H1 (cell line): ENCODE measurements at regions not wholly inside any gene's neighbourhood (a gene's known extent, or its start where the extent isn't known, plus 50 kb on each side); places are given as distances from the start of the nearest gene placed in this dataset.

ENCODE experiments used
- CTCF ChIA-PET: fragments of 300-600 bp; sonication (Branson Sonifier 250); formaldehyde crosslinking; loops from one replicate; lab custom pipeline; 2021; ENCODE audit not compliant: partially characterized antibody; lab: Charles Lee
- POLR2A ChIA-PET: fragments of 300-600 bp; sonication (Branson Sonifier 250); formaldehyde crosslinking; loops from one replicate; lab custom pipeline; 2021; ENCODE audit warnings: inconsistent platforms; ENCODE audit not compliant: partially characterized antibody; lab: Charles Lee
- DNase-seq, 2 experiments: peaks; one replicate each; pipeline versions ENCODE4 v3.0.0 to v3.0.0-alpha.2; 2010 to 2022; ENCODE audit warnings: low spot score in 2 of 2, low read depth in 1 of 2, mixed read lengths in 1 of 2
- FAIRE-seq: peaks from 2 replicates; lab custom pipeline; 2011; peaks lifted over from hg19 to GRCh38; lab: Jason Lieb, UNC
- H2AFZ ChIP-seq: 2 replicates; pipeline ENCODE4 v1.8.1; 2012; ENCODE audit warnings: low read length, inconsistent platforms
- H2AK5ac ChIP-seq: 2 replicates; pipeline ENCODE4 v1.6.1; 2013; ENCODE audit warnings: low read depth, low read length
- H2BK120ac ChIP-seq: replicated peaks from 2 replicates; pipeline ENCODE3; 2013; ENCODE audit warnings: low read depth, low read length, inconsistent platforms
- H2BK12ac ChIP-seq: 2 replicates; pipeline ENCODE4 v1.6.1; 2013; ENCODE audit warnings: low read depth, low read length
- H2BK15ac ChIP-seq: 2 replicates; pipeline ENCODE4 v1.6.1; 2013; ENCODE audit warnings: low read length
- H2BK20ac ChIP-seq: 2 replicates; pipeline ENCODE4 v1.6.1; 2013; ENCODE audit warnings: low read length
- H2BK5ac ChIP-seq: 2 replicates; pipeline ENCODE4 v1.6.1; 2013; ENCODE audit warnings: low read depth, low read length
- H3K14ac ChIP-seq: 2 replicates; pipeline ENCODE4 v1.6.1; 2013; ENCODE audit warnings: inconsistent platforms; ENCODE audit not compliant: insufficient read length
- H3K18ac ChIP-seq: 2 replicates; pipeline ENCODE4 v1.6.1; 2013; ENCODE audit warnings: low read length; ENCODE audit errors: extremely low read depth
- H3K23ac ChIP-seq: 2 replicates; pipeline ENCODE4 v1.6.1; 2013; ENCODE audit warnings: inconsistent platforms; ENCODE audit not compliant: insufficient read length
- H3K23me2 ChIP-seq: 2 replicates; pipeline ENCODE4 v1.6.1; 2013; ENCODE audit warnings: low read depth, low read length
- H3K27ac ChIP-seq: 2 replicates; pipeline ENCODE4 v1.6.1; 2011; ENCODE audit warnings: low read depth, low read length, inconsistent platforms
- H3K27me3 ChIP-seq, 4 experiments: replicated peaks in 1 of 4; 1 replicate in 1 of 4; 2 replicates in 3 of 4; pipeline versions ENCODE4 v1.6.1 to v1.8.1; 2011 to 2013; ENCODE audit warnings: low read length in 3 of 4, mild to moderate bottlenecking in 3 of 4, inconsistent platforms in 2 of 4, mixed read lengths in 2 of 4, moderate library complexity in 1 of 4; ENCODE audit not compliant: control insufficient read depth in 3 of 4, insufficient read depth in 3 of 4; ENCODE audit errors: extremely low read depth in 1 of 4
- H3K36me3 ChIP-seq, 4 experiments: 2 replicates each; pipeline versions ENCODE4 v1.6.1 to v1.8.1; 2011 to 2013; ENCODE audit warnings: mild to moderate bottlenecking in 4 of 4, low read length in 3 of 4, moderate library complexity in 2 of 4, control low read depth in 1 of 4, inconsistent platforms in 1 of 4; ENCODE audit not compliant: insufficient read depth in 4 of 4, control insufficient read depth in 2 of 4
- H3K4ac ChIP-seq: replicated peaks from 2 replicates; pipeline ENCODE3; 2013; ENCODE audit warnings: low read length, low read depth, mixed read lengths, inconsistent platforms; ENCODE audit not compliant: insufficient read length
- H3K4me1 ChIP-seq, 4 experiments: replicated peaks in 1 of 4; 1 replicate in 1 of 4; 2 replicates in 3 of 4; pipeline versions ENCODE4 v1.6.1 to v1.8.1; 2011 to 2013; ENCODE audit warnings: low read length in 3 of 4, inconsistent platforms in 2 of 4, mixed read lengths in 1 of 4; ENCODE audit not compliant: insufficient read depth in 4 of 4, control insufficient read depth in 3 of 4
- H3K4me2 ChIP-seq, 2 experiments: 2 replicates each; pipeline versions ENCODE4 v1.6.1 to v1.8.1; 2011 to 2013; ENCODE audit warnings: low read depth in 2 of 2, low read length in 2 of 2, control low read depth in 1 of 2, inconsistent platforms in 1 of 2, mild to moderate bottlenecking in 1 of 2; ENCODE audit not compliant: insufficient read depth in 1 of 2
- H3K4me3 ChIP-seq, 4 experiments: fragments of 200-600, 300-600 bp in 1 of 4; sonication (generic), shearing (Covaris generic), sonication (Bioruptor Twin) in 1 of 4; 2 replicates each; pipeline versions ENCODE4 v1.5.1 to v1.8.1; 2011 to 2016; ENCODE audit warnings: low read length in 4 of 4, low read depth in 3 of 4, control low read depth in 2 of 4, inconsistent platforms in 2 of 4, mild to moderate bottlenecking in 2 of 4, mixed read lengths in 1 of 4, moderate library complexity in 1 of 4; ENCODE audit not compliant: insufficient read depth in 2 of 4; ENCODE audit errors: extremely low read depth in 1 of 4
- H3K56ac ChIP-seq: replicated peaks from 2 replicates; pipeline ENCODE3; 2013; ENCODE audit warnings: low read depth, mild to moderate bottlenecking, mixed read lengths, low read length, inconsistent platforms; ENCODE audit not compliant: insufficient read length
- H3K79me1 ChIP-seq: 2 replicates; pipeline ENCODE4 v1.6.1; 2013; ENCODE audit warnings: low read depth, low read length, control low read depth
- H3K79me2 ChIP-seq, 2 experiments: 2 replicates each; pipeline versions ENCODE4 v1.6.1 to v1.8.1; 2012 to 2013; ENCODE audit warnings: low read length in 2 of 2, mild to moderate bottlenecking in 2 of 2, inconsistent platforms in 1 of 2; ENCODE audit not compliant: insufficient read depth in 2 of 2, control insufficient read depth in 1 of 2
- H3K9ac ChIP-seq, 4 experiments: replicated peaks in 1 of 4; 1 replicate in 1 of 4; 2 replicates in 3 of 4; pipeline versions ENCODE4 v1.6.1 to v1.8.1; 2011 to 2013; ENCODE audit warnings: low read depth in 3 of 4, low read length in 3 of 4, control low read depth in 2 of 4, mild to moderate bottlenecking in 2 of 4, moderate library complexity in 2 of 4, inconsistent platforms in 1 of 4; ENCODE audit errors: extremely low read depth in 1 of 4
- H3K9me3 ChIP-seq, 2 experiments: 2 replicates each; pipeline versions ENCODE4 v1.6.1 to v1.8.1; 2012 to 2013; ENCODE audit warnings: mild to moderate bottlenecking in 2 of 2, moderate library complexity in 2 of 2, control low read depth in 1 of 2, inconsistent platforms in 1 of 2, low read depth in 1 of 2, low read length in 1 of 2, mixed read lengths in 1 of 2; ENCODE audit not compliant: insufficient read depth in 2 of 2
- H4K20me1 ChIP-seq, 2 experiments: replicated peaks in 1 of 2; 2 replicates each; pipeline versions ENCODE3 to v1.8.1; 2011 to 2013; ENCODE audit warnings: inconsistent platforms in 2 of 2, low read length in 2 of 2, mild to moderate bottlenecking in 1 of 2; ENCODE audit not compliant: insufficient read depth in 2 of 2, control insufficient read depth in 1 of 2
- H4K5ac ChIP-seq: 2 replicates; pipeline ENCODE4 v1.6.1; 2013; ENCODE audit warnings: low read length, low read depth, mixed read lengths, inconsistent platforms; ENCODE audit not compliant: insufficient read length
- H4K8ac ChIP-seq: 2 replicates; pipeline ENCODE4 v1.8.0; 2013; ENCODE audit warnings: mild to moderate bottlenecking, moderate library complexity, low read length, inconsistent platforms; ENCODE audit not compliant: insufficient read depth; ENCODE audit errors: extremely low read depth
- H4K91ac ChIP-seq: replicated peaks from 2 replicates; pipeline ENCODE3; 2013; ENCODE audit warnings: low read length, mixed read lengths, inconsistent platforms; ENCODE audit not compliant: insufficient read length
- ASH2L ChIP-seq: fragments of 200-600, 300-600 bp; sonication (generic); IDR thresholded peaks from one replicate; pipeline ENCODE4 v1.7.1; 2017; ENCODE audit warnings: low read length
- BCL11A ChIP-seq, 2 experiments: IDR thresholded peaks; one replicate each; pipeline ENCODE4 v1.6.1; 2011; ENCODE audit warnings: low read depth in 2 of 2, low read length in 2 of 2, mild to moderate bottlenecking in 2 of 2
- BRCA1 ChIP-seq: IDR thresholded peaks from 2 replicates; pipeline ENCODE4 v1.6.1; 2012; ENCODE audit warnings: low read depth, low read length, improper control_type of control experiment
- CEBPB ChIP-seq: IDR thresholded peaks from 2 replicates; pipeline ENCODE4 v1.6.1; 2012; ENCODE audit warnings: low read depth, low read length
- EZH2 ChIP-seq: fragments of 200-600 bp; sonication (generic); IDR thresholded peaks from 2 replicates; pipeline ENCODE4 v1.7.1; 2012; ENCODE audit warnings: low read depth, mild to moderate bottlenecking, moderate library complexity, low read length, inconsistent platforms; ENCODE audit not compliant: severe bottlenecking
- KDM4A ChIP-seq: IDR thresholded peaks from one replicate; pipeline ENCODE4 v1.7.1; 2012; ENCODE audit warnings: low read depth, mild to moderate bottlenecking, moderate library complexity, low read length, inconsistent platforms; ENCODE audit not compliant: severe bottlenecking
- SRF ChIP-seq: IDR thresholded peaks from 2 replicates; pipeline ENCODE4 v1.6.1; 2011; ENCODE audit warnings: mild to moderate bottlenecking, low read depth, low read length, moderate library complexity
- TBP ChIP-seq: IDR thresholded peaks from 2 replicates; pipeline ENCODE4 v1.6.1; 2011; ENCODE audit warnings: low read depth, low read length, improper control_type of control experiment
- WGBS, 2 experiments: shearing (Covaris generic) in 1 of 2; methylation state at CpG; one replicate each; pipeline versions ENCODE4 v1.1.6 to v1.1.7; 2013 to 2015; ENCODE audit warnings: low lambda C conversion rate in 2 of 2, mixed read lengths in 2 of 2, inconsistent platforms in 1 of 2, low coverage in 1 of 2, missing lambda C conversion rate in 1 of 2; ENCODE audit not compliant: insufficient replicate concordance in 2 of 2, insufficient coverage in 1 of 2, insufficient read length in 1 of 2; ENCODE audit errors: extremely low coverage in 1 of 2, missing lambda C conversion rate in 1 of 2; 5-methylcytosine and 5-hydroxymethylcytosine counted together

GRCh38 chr5:68730220-68730978 is 363.4 kb upstream of the SLC30A5 start:
- FAIRE-seq (no peak), DNase-seq (no peak)
- H3K18ac ChIP-seq = no peak overlapping the region
- no peak overlapping the region for H3K4me2 ChIP-seq
- no peak overlapping the region for H4K8ac ChIP-seq
- WGBS, 2 experiments = 84% methylated on average over 7 of the region's 7 CpGs; no CpG with 5 or more reads in 1 of the 2 experiments
- H3K4me3 ChIP-seq = no peak overlapping the region
- no peaks in the 10 kb centered on the region for H3K36me3 ChIP-seq
- no peak overlapping the region for H3K27ac ChIP-seq
- no peak overlapping the region for H2BK5ac ChIP-seq
- peaks cover 0 to 1% (median 0%) of the 10 kb centered on the region in 4 experiments; a peak in 1 of 7 replicates for H3K27me3 ChIP-seq
- H2AFZ ChIP-seq = peak overlapping the region; percentile 48; the same call in 1 of the 2 replicates
- H3K9ac ChIP-seq = no peak overlapping the region
- no peak overlapping the region for H2BK15ac ChIP-seq
- no peak overlapping the region for H3K4ac ChIP-seq
- no peak overlapping the region for H4K91ac ChIP-seq
- H3K9me3 ChIP-seq = no peaks in the 10 kb centered on the region
- no peak overlapping the region for H2BK12ac ChIP-seq
- H3K79me1 ChIP-seq = no peaks in the 10 kb centered on the region
- CTCF ChIA-PET = interaction anchor here (0.7 to 1.5 kb wide), 2 partner anchors 120 to 363 kb away, joined by 3 read pairs; partner anchors contain the start of gene SLC30A5
- H3K23ac ChIP-seq = no peak overlapping the region
- H2BK120ac ChIP-seq = no peak overlapping the region
- no peak overlapping the region for H4K5ac ChIP-seq
- H3K23me2 ChIP-seq = no peaks in the 10 kb centered on the region
- no peak overlapping the region for H2AK5ac ChIP-seq
- no peaks in the 10 kb centered on the region for H3K79me2 ChIP-seq
- TF ChIP-seq EZH2 (no peak), ASH2L (no peak), BCL11A (IDR thresholded peaks at IDR 0.05; ENCODE audit: low read depth in 2 of 2, low read length in 2 of 2) (no peak), BRCA1 (no peak), SRF (no peak), CEBPB (no peak), KDM4A (no peak), TBP (no peak)
- TF ChIP-seq, all 59 proteins: peak for 0
- POLR2A ChIA-PET = no interaction called here
- no peaks in the 10 kb centered on the region for H4K20me1 ChIP-seq
- H3K56ac ChIP-seq = no peak overlapping the region
- no peak overlapping the region for H2BK20ac ChIP-seq
- H3K4me1 ChIP-seq = peaks cover 0 to 3% (median 0%) of the 10 kb centered on the region in 4 experiments; a peak in 1 of 7 replicates
- no peak overlapping the region for H3K14ac ChIP-seq
